ENCODE measurements at regions not wholly inside any gene's neighbourhood (a gene's known extent, or its start where the extent isn't known, plus 50 kb on each side); places are given as distances from the start of the nearest gene placed in this dataset.

DNA sequence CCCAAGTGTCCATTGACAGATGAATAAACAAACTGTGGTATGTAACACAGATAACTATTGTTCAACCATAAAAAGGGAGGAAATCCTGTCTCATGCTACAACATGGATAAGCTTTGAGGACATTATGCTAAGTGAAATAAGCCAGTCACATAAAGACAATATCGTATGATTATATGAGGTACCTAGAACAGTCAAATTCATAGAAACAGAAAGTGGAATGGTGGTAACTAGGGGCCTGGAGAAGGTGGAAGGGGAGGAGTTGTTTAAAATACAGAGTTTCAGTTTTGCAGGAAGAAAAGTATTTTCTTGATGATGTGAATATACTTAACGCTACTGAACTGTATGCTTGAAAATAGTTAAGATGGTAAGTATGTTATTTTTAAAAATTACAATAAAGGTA, 304.6 kb upstream of the CXCR4 start:
- Mint-ChIP-seq H3K9me3 (no peaks in the 10 kb centered on the region; a peak in 1 of 5 replicates), H3K27me3 (ENCODE audit: low read depth) (peaks cover 85% of the 10 kb centered on the region), H3K27ac (no peak overlapping the region), H3K36me3 (ENCODE audit: insufficient read depth in 1 of 3, low read depth in 3 of 3) (peaks cover 0 to 2% (median 0%) of the 10 kb centered on the region in 3 experiments; a peak in 2 of 7 replicates), H3K4me3 (no peak overlapping the region), H3K4me1 (peaks cover 4 to 5% of the 10 kb centered on the region in 2 experiments)
- no peak overlapping the region for H3K14ac ChIP-seq (ENCODE audit: insufficient read depth, low read length)
- no peaks in the 10 kb centered on the region for H3K4me1 ChIP-seq (ENCODE audit: insufficient read depth, low read length)
- H2AFZ ChIP-seq (ENCODE audit: low read length): no peak overlapping the region
- H3K4me2 ChIP-seq (ENCODE audit: insufficient read depth, insufficient read length, low read length): no peak overlapping the region
- no peaks in the 10 kb centered on the region for H3K79me2 ChIP-seq (ENCODE audit: insufficient read depth, low read length)
- H3K23ac ChIP-seq (ENCODE audit: insufficient read length, low read depth, low read length): no peak overlapping the region
- H3T11ph ChIP-seq (ENCODE audit: low read length): no peak overlapping the region
- H2BK120ac ChIP-seq (ENCODE audit: low read depth, low read length, poor library complexity, severe bottlenecking): no peak overlapping the region
- no peaks in the 10 kb centered on the region for H4K20me1 ChIP-seq (ENCODE audit: control insufficient read depth, insufficient read depth, insufficient read length)
- no peak overlapping the region for H4K91ac ChIP-seq (ENCODE audit: insufficient read length, low read depth, low read length)
- H3K9ac ChIP-seq (ENCODE audit: extremely low read depth, insufficient read length, low read length): no peak overlapping the region
- H3K23me2 ChIP-seq (ENCODE audit: insufficient read length, low read depth, low read length, poor library complexity, severe bottlenecking): no peaks in the 10 kb centered on the region
- no peak overlapping the region for H3K4ac ChIP-seq (ENCODE audit: low read depth, low read length)
- H3K79me1 ChIP-seq (ENCODE audit: insufficient read depth, low read depth, low read length, poor library complexity, severe bottlenecking): no peaks in the 10 kb centered on the region
- no peak overlapping the region for H2BK15ac ChIP-seq (ENCODE audit: low read depth, low read length)
- peaks cover 6% of the 10 kb centered on the region for H3K27me3 ChIP-seq (ENCODE audit: insufficient read depth, low read length)
- H2BK5ac ChIP-seq (ENCODE audit: insufficient read length, low read length): no peak overlapping the region
- H3K56ac ChIP-seq (ENCODE audit: insufficient read length, low read depth, low read length): no peak overlapping the region
- no peak overlapping the region for H3K18ac ChIP-seq (ENCODE audit: insufficient read length, low read depth, low read length)
- no peak overlapping the region for H4K5ac ChIP-seq (ENCODE audit: insufficient read length, low read depth, low read length)
- WGBS (ENCODE audit: extremely low coverage, insufficient read length, low lambda C conversion rate): 100% methylated on average over 1 of the region's 2 CpGs
- H3K27ac ChIP-seq (ENCODE audit: insufficient read length, low read depth, low read length): no peak overlapping the region
- TF ChIP-seq, protein P1, sequence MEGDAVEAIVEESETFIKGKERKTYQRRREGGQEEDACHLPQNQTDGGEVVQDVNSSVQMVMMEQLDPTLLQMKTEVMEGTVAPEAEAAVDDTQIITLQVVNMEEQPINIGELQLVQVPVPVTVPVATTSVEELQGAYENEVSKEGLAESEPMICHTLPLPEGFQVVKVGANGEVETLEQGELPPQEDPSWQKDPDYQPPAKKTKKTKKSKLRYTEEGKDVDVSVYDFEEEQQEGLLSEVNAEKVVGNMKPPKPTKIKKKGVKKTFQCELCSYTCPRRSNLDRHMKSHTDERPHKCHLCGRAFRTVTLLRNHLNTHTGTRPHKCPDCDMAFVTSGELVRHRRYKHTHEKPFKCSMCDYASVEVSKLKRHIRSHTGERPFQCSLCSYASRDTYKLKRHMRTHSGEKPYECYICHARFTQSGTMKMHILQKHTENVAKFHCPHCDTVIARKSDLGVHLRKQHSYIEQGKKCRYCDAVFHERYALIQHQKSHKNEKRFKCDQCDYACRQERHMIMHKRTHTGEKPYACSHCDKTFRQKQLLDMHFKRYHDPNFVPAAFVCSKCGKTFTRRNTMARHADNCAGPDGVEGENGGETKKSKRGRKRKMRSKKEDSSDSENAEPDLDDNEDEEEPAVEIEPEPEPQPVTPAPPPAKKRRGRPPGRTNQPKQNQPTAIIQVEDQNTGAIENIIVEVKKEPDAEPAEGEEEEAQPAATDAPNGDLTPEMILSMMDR (conservative IDR thresholded peaks at IDR 0.05): no peak
- no peak for DNase-seq
- no peaks in the 10 kb centered on the region for H3K9me3 ChIP-seq (ENCODE audit: control insufficient read depth, low read depth, low read length)
- H4K8ac ChIP-seq (replicated peaks; ENCODE audit: insufficient read length, low read depth, low read length): no peak overlapping the region
- H2BK20ac ChIP-seq (ENCODE audit: low read depth, low read length, poor library complexity, severe bottlenecking): no peak overlapping the region
- no peak overlapping the region for H2BK12ac ChIP-seq (ENCODE audit: insufficient read length, low read depth, low read length)
- H2AK5ac ChIP-seq (ENCODE audit: insufficient read length, low read length): no peak overlapping the region
